HG03103 (cell line): ENCODE measurements at regions not wholly inside any gene's neighbourhood (a gene's known extent, or its start where the extent isn't known, plus 50 kb on each side); places are given as distances from the start of the nearest gene placed in this dataset.

Experiments
- ATAC-seq: cut with Tn5 transposase; IDR thresholded peaks from one replicate; pipeline ENCODE4 v1.9.1; 2021; ENCODE audit warnings: low read depth; ENCODE audit not compliant: unreplicated experiment

DNA sequence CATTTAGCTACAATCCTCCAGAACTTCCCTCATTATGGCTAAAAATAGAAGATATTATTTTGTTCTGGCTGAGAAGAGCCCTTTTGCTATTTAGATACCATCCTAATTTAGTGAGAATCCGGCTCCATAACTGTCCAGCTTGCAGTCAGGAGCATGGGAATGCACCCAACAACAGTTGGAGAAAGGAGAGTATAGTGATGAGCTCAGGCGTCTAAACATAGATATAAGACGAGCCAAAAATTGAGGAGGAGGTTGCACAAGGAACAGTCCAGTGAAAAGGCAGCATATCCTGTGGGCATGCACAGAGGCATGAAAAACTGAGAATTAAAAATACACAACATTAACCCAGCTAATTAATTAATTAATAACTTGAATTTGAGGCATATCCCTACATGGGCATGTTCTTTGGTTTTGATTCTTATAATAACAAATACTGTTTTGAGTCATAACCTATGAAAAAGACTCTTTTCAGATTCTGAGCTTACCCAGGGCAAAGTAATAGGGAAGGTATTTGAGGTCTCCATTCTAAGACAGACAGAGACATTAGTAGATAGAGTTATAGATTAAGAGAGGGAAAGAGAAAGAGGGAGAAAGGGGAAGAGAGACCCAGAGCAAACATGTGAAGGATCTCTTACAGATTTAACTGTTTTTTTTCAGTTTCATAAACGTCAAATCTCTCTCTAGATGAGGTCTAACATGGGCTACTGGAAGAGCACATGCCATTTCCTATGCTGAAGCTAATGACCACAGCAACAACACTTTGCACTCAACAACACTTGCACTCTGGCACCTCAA is 311.2 kb downstream of the OSR1 start:
- ATAC-seq = peak; percentile 77

DNA sequence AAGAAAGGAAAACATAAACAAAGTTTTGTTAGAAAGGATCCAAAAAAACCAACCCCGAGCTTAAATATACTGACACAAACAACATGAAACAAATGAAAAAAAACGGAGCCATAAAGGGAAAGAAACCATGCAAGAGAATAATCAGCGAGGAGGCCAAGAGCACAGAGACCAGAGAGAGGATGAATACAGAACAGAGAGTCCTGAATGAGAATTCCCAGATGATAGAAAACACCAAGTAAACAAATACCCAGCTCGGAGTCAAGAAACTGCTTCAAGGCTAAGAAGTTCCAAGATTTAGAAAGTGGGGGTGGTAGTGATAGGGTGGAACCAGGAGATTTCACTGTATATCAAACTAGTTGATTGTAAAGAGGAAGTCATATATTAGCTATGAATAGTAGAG is 313.3 kb downstream of the OSR1 start:
- no peak for ATAC-seq

DNA sequence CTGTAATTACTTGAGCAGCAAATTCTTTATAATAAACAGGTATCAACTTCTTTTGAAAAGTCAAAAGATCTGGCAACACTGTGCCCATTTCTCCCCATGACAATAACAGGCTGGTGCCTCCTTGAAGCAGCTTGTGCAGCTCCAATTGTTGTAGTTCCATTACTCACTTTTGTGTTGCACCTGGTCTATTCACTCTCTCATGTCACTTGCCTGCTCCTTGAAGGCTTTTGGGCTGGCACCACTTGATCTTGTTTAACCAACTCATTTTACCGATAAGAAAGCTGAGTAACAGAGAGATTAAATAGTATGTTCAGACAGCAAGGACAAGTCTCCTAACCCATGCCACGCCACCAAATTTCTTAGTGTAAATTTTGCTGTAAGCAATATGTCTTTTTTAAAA is 314.5 kb downstream of the OSR1 start:
- ATAC-seq = no peak

DNA sequence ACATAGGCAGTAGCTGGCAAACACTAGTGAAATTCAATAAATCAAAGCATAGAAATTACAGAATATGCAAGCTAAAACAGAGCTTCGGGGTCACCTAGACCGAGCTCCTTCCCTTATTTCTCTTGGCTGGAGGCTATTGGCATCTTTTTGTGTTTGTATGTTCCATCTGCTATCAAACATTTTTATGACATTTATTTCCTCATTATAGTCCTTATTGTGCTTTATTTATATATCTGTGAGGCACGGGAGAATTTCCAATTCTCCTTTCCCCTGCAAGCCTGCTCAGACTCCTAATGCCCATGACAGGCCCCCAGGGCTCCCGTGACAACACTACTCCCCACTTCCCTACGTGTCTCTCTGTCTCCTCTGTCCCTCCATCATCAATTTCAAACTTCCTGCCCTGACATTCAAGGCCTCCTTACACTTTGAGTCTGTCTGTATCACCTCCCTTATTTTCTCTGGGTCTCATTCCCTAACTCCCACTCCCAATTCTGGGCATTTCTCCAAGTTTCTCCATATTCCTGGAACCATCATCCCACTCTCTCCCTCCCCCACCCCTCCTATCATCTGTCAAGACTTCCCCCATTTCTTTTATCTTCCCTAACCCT is 316.9 kb downstream of the OSR1 start:
- no peak for ATAC-seq

DNA sequence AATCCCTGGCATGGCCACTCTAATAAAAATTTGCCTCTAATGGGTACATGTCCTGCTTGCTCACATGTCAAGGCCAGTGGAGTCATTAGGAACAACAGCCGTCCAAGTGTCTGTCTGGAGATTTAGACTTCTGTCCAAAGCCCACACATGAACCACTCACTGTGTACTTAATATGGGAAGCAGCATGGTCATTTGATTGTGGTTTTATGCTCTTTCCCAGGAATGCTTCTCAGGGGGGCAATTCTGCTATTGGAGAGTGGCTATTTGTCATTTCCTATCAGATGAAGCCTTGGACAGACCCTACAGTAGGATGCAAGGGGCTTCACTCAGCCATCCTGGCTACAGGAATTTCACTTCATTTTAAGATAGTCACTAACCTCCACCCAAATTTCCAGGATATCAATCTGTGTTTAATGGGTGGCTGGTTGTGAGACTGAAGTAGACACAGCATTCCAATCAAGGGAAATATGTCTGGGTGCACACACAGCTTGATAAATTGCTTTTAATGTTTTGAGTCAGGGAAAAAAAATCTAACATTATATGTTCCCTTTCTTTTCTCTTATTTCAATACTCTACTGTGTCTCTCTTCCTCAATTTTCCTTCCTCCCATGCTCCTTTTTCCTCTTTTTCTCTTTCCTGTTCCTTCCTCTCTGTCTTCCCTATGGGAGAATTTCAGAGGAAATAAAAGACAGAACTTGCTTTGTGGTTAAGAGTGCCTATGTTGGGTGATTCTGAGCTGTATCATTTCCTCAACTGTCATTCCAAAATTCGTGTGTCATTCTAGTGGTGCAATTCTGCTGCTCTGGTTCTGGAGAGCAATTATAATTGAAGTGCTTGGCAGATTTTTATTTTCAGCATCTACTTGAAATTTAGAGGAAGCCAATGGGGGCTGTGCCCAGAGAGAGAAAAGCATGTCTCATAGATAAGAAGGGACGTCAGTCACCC is 320.1 kb downstream of the OSR1 start:
- no peak for ATAC-seq

DNA sequence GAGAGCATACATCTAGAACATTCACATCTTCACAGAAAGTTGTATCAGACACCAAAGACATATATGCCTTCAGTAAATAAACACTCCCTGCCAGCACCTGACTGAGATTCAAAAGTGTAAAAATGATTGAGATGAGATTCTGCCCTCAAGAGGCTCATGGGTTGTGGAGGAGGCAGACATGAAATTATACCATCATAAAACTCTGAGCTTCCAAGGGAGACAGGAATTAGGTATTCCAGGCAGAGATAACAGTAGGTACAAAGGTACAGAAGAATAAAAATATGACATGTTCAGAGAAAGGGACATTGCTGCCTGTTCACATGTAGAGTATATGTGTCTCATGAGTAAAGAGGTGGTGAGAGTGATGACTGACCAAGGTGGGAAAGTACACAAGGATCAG is 322.3 kb downstream of the OSR1 start:
- no peak for ATAC-seq

DNA sequence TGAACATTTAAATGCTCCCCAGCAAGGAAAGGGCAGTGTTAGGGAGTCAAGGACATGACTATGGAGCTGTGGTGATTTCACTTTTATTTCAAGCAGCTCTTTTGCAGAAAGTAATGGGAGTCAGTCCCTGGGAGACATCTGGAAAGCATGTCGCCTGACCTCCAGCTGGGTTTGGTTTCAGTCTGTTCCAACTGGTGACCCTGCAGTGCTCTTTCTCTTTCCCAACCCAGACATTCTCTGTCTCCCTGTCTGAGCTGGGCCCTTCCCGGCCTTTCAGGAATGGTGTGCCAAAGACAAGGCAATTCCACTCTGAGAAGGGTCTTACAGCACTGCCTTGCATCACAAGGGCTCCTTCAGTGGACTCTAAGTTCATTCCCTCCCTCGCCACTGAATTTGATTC is 323.2 kb downstream of the OSR1 start:
- no peak for ATAC-seq

DNA sequence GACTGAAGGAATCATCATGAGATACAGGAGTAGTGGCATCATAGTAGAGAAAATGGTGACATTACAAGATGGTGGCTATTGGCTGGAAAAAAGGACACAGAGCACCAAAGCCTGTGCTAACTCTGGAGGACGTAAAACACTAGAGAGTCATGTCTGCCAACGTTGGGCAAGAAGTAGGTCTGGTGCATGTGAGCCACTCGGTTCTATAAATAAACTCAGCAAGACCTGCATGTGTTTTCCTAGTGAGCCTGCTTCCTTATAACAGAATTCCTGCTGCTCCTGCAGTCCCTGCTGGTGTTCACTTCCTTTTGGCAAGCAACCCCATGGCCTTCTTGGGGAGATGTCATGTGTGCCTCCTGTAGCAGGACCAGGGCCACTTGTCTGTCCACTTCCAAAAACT is 325.2 kb downstream of the OSR1 start:
- ATAC-seq = no peak

DNA sequence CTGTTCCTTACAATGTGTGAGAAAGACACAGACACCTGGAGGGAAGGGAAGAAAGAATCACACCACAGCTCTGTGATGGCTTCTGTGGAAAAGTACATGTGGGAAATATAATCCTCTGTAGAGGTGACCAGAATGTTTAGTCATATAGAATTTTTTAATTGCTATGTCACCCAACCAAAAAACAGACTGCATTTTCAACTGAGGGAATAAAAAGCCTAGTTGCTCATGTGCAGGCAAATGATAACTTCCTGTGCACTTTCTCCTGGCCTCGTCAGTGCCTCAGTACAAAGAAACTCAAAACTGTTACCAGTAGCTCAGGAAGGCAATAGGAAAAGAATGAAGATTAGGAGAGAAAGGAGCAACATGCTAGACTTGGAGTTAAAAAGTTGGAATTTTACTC is 326.8 kb downstream of the OSR1 start:
- ATAC-seq = no peak

DNA sequence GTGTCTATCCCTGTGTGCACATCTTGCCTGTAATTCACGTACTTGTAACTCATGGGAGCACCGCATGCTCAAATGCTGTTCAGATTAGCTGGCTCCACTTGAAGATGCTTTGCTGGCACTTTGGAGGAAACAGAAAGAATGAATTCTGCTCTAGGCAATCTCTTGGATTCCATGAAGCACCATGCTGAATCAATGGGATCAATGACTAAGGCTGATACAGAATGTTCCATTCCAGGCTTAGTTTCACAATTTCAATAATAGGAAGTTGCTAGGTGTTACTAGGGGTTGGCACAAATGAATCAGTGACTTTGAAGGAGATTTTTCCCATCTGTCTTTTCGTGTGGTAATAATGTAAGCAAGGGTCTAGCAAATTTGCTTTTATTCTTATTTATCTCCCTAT is 328.8 kb downstream of the OSR1 start:
- ATAC-seq = no peak

DNA sequence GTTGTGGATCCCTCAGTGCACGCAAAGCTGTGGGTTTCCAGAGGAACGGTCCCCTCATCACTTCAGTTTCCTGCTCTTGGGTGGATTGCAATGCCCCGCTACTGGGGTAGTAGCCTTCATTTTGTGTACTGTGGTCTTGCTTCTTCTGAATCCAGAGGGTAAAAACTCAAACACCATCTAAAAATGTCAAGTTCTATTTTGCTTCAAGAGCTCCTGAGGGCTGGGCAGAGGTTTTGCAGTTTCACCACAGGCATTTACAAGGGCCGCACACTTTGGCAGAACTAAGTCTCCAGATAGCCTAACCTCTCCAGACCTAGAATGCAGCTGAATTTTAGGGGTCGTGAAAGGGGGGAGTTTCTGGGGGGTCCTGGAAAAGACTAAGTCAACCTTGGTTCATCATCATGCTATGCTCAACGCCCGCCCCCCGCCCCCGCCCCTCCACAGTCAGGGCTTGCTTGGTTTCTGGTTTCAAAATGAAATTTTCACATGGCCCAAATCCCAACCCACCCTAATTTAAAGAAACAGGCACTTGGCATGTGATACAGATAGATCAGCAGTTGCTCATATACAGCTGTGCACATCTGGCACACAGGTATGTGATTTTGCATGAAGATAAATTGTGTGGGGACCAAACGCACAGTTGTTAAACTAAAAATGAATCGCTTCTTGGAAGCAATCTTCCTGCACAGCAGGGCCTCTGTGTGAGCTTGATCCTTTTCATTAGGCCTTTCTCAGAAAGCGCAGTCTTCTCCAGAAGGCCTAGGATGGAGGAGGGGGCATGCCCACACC is 329.6 kb downstream of the OSR1 start:
- no peak for ATAC-seq

DNA sequence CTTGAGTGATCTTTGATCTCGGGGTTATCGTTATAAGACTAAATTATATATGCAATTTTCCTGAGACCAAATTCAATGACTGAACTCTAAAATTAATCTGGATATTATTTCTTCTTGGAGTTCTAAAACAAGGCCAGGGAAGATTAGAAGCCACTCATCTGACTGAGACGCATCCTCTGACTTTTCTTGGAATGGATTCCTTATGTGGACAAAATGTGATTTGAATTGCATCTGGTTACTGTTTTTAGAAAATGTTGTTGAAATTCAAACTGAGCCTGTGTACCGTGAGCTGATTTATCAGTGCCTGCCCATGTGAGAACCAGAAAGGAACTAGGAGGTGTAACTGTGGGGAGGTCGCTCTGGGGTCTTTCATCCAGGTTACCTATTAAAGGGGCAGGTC is 330.8 kb downstream of the OSR1 start:
- no peak for ATAC-seq

DNA sequence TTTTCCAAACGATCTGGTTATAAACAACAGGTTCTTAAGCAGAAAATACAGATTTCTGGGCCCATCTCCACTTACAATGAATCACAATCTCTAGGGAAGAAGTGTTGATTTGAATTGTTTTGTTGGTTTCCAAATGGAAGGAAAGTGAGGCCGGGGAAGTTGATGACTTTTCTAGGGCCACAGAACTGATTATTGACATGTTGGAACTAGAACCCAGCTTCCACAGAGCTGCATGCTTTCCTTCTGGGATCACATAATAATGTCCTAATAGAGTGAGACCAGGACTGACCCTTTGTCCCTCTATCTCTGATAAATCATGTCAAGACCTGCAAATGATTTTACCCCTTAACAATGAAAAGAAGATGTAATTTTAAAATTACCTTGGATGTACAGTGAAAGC is 332.2 kb downstream of the OSR1 start:
- ATAC-seq = no peak

DNA sequence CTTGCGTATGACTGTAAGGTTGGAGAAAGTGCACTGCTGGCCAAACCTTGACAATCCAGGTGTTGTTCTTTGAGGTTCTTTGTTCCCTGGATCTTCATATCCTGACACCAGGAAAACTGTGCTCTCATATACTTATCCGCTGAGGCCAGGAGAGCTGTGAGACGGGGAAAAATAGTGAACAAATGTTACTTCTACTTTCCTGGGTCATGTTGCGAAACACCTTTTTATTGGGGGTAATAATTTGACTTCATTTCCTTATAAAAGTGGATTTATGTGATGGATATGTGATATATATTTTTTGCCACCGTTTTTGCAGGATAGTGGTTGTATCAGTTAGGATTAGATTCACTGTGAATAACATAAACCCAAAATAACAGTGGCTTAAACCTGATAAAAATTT is 336.1 kb downstream of the OSR1 start:
- ATAC-seq = no peak

DNA sequence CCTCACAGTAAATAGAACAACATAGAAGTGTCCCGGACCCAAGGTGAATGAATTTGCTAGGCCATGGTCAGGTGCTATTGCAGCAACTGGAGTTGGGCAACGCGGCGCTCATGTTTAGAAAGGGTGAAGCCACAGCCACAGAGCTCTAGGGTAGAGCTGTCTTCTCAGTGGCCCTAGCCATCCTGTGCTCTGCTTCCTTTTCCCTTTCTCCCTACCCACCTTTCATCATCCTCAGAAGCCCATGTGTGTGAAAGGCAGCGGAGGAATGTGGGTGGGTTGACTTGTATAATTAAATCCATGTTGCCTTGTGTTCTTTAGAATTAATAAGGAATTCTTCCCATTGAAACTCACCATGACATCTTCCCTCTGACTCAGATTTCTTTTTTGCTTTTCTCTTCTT is 336.7 kb downstream of the OSR1 start:
- ATAC-seq = no peak

DNA sequence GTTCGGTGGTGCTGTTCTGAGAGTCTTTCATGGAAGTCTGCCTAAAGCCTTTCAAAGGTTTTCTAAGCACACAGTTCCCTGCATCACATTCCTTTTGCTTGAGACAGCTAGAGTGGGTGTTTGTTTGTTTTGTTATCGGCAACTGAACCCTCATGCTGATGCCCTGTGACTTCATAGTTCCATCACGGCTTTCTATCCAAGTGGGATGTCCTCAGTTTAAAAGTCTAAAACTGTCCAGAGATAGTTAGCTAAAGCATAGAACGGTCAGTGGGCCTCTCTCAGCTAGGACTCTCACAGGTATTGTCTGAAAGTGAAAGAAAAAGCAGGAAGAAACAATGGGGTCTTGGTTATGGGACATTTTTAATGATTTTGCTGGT is 337.3 kb downstream of the OSR1 start:
- no peak for ATAC-seq

DNA sequence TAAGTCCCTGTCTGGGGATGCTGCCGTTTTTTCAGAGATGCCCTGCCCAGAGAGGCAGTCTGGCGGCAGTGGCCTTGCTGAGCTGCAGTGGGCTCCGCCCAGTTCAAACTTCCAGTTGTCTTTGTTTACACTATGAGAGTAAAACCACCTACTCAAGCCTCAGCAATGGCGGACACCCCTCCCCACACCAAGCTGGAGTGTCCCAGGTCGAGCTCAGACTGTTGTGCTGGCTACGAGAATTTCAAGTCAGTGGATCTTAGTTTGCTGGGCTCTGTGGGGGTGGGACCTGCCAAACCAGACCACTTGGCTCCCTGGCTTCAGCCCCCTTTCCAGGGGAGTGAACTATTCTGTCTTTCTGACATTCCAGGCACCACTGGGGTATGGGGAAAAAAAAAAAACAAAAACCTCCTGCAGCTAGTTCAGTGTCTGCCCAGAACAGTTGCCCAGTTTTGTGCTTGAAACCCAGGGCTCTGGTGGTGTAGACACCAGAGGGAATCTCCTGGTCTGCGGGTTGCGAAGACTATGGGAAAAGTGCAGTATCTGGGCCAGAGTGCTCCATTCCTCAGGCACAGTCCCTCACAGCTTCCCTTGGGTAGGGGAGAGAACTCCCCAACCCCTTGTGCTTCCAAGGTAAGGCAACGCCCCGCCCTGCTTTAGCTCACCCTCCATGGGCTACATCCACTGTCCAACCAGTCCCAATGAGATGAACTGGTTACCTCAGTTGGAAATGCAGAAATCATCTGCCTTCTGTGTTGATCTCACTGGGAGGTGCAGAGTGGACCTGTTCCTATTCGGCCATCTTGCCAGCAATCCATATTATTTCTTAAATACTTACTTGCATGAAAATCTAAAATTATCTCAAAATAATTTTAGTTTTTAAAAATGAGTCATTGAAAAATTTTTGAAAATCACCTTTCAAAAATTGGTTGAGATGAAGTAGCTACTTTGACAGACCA is 338.0 kb downstream of the OSR1 start:
- ATAC-seq = no peak

DNA sequence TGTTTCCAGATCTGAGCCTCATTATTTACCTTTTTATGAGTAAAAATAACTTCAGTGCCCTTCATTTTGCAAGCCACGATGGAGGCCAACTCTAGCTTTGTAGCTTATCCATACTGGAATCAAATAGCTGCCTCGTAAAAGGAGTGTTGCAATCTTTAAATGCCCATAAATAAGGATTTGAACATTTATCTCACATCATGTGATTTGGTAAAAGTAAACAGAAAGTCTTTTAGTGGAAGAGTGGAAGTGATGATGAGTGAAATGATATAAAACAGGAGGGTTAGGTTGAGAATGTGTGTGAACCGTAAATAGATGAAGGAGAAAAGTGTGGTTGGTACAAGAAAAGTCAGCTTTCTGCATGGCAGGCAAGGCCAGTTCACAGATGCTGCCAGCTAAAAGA is 348.9 kb downstream of the OSR1 start:
- ATAC-seq = no peak

DNA sequence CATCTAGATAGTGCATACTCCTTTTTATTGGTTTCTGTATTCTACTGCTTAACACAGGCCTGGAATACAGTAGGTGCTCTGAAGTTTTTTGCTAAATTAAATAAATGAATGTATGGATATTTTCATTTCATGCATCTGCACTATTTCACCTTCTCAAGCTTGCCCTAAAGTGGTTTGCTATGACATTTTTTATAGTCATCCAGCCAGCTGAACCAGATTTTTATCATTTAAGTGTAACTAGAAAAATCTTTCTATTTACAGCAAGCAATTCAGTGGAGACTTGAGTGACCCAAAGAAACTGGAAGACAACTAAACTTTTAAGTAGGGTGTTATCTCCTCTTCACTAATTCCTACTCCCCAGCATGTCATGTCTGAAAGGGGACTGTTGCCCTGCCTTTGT is 354.9 kb downstream of the OSR1 start:
- no peak for ATAC-seq

DNA sequence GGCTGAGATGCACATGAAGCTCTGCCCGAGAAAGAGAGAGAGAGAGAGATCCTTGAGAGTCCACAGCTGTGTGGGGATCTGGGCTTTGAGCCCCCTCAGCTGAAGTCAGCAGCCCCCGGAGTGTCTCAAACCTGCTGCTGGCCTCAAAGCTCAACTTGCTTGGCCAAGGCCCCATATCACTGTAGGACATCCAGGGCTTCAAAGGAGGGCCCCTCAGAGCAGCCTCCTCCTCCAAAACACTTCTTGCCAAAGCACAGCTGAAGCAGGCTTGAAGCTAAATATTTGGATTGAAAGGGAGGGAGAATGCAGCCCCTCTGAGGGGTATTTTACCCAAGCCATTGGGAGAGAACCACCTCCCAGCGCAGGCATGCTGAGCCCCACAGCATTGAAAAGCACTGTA is 357.6 kb downstream of the OSR1 start:
- no peak for ATAC-seq
